CD14-positive monocyte (primary cell): ENCODE measurements at regions not wholly inside any gene's neighbourhood (a gene's known extent, or its start where the extent isn't known, plus 50 kb on each side); places are given as distances from the start of the nearest gene placed in this dataset.

Source experiments
- DNase-seq, 3 donors: peaks; one replicate each; pipeline ENCODE4 v3.0.0-alpha.2; 2011 to 2022
- H2AFZ ChIP-seq: 2 replicates; pipeline ENCODE4 v1.6.0; 2012; ENCODE audit warnings: mild to moderate bottlenecking, low read depth, low read length, inconsistent platforms; ENCODE audit not compliant: insufficient read depth, poor library complexity, severe bottlenecking
- H3K27ac ChIP-seq, 2 donors: 1 replicate in 1 of 2; 2 replicates in 1 of 2; pipeline ENCODE4 v1.5.1; 2012 to 2013; ENCODE audit warnings: low read length in 2 of 2, control low read depth in 1 of 2, inconsistent platforms in 1 of 2, low read depth in 1 of 2, mild to moderate bottlenecking in 1 of 2
- H3K27me3 ChIP-seq, 2 donors: one replicate each; pipeline versions ENCODE4 v1.6.0 to v1.6.1; 2011 to 2013; ENCODE audit warnings: low read length in 2 of 2; ENCODE audit not compliant: control insufficient read depth in 2 of 2, insufficient read depth in 2 of 2
- H3K36me3 ChIP-seq, 2 donors: replicated peaks in 1 of 2; 1 replicate in 1 of 2; 2 replicates in 1 of 2; pipeline versions ENCODE4 v1.5.1 to v1.6.1; 2012 to 2013; ENCODE audit warnings: low read length in 2 of 2, control low read depth in 1 of 2, inconsistent platforms in 1 of 2, mild to moderate bottlenecking in 1 of 2; ENCODE audit not compliant: insufficient read depth in 2 of 2, control insufficient read depth in 1 of 2
- H3K4me1 ChIP-seq, 2 donors: 1 replicate in 1 of 2; 2 replicates in 1 of 2; pipeline versions ENCODE4 v1.5.1 to v1.6.1; 2012 to 2013; ENCODE audit warnings: low read length in 2 of 2, control low read depth in 1 of 2, inconsistent platforms in 1 of 2, mild to moderate bottlenecking in 1 of 2, moderate library complexity in 1 of 2; ENCODE audit not compliant: insufficient read depth in 2 of 2, control insufficient read depth in 1 of 2
- H3K4me2 ChIP-seq: replicated peaks from 2 replicates; pipeline ENCODE3; 2012; ENCODE audit warnings: low read length, moderate library complexity, mild to moderate bottlenecking; ENCODE audit not compliant: poor library complexity, severe bottlenecking; ENCODE audit errors: extremely low read depth
- H3K4me3 ChIP-seq, 3 experiments: fragments of 200-600 bp in 1 of 3; sonication (generic) in 1 of 3; replicated peaks in 1 of 3; 1 replicate in 2 of 3; 2 replicates in 1 of 3; pipeline ENCODE4 v1.5.1; 2011 to 2013; ENCODE audit warnings: low read length in 3 of 3, mild to moderate bottlenecking in 3 of 3, control low read depth in 2 of 3, low read depth in 2 of 3, inconsistent platforms in 1 of 3, moderate library complexity in 1 of 3
- H3K79me2 ChIP-seq: 2 replicates; pipeline ENCODE4 v1.6.0; 2012; ENCODE audit warnings: mild to moderate bottlenecking, control low read depth, inconsistent platforms, low read length, moderate library complexity; ENCODE audit not compliant: insufficient read depth
- H3K9ac ChIP-seq: 2 replicates; pipeline ENCODE4 v1.6.0; 2017; ENCODE audit warnings: low read length, mild to moderate bottlenecking; ENCODE audit not compliant: insufficient read depth, poor library complexity, severe bottlenecking
- H3K9me3 ChIP-seq, 2 donors: replicated peaks in 1 of 2; 1 replicate in 1 of 2; 2 replicates in 1 of 2; pipeline versions ENCODE4 v1.5.1 to v1.6.1; 2012 to 2013; ENCODE audit warnings: low read length in 2 of 2, control low read depth in 1 of 2; ENCODE audit not compliant: control insufficient read depth in 1 of 2, insufficient read depth in 1 of 2
- H4K20me1 ChIP-seq: 2 replicates; pipeline ENCODE4 v1.6.0; 2012; ENCODE audit warnings: mild to moderate bottlenecking, low read length, control low read depth, moderate library complexity; ENCODE audit not compliant: insufficient read depth
- H3K27ac Mint-ChIP-seq, 7 donors: one replicate each; pipeline ENCODE4 v1.8.0; 2020; ENCODE audit warnings: mild to moderate bottlenecking in 7 of 7, mixed read lengths in 7 of 7, moderate library complexity in 6 of 7, inconsistent platforms in 2 of 7
- H3K27me3 Mint-ChIP-seq, 3 donors: one replicate each; pipeline ENCODE4 v1.8.0; 2021 to 2022; ENCODE audit warnings: low read depth in 3 of 3, mild to moderate bottlenecking in 3 of 3, mixed read lengths in 3 of 3, moderate library complexity in 3 of 3, inconsistent platforms in 1 of 3
- H3K36me3 Mint-ChIP-seq, 2 donors: one replicate each; pipeline ENCODE4 v1.8.0; 2020; ENCODE audit warnings: mixed read lengths in 2 of 2, inconsistent platforms in 1 of 2, mild to moderate bottlenecking in 1 of 2
- H3K4me1 Mint-ChIP-seq: one replicate; pipeline ENCODE4 v1.8.0; 2020; ENCODE audit warnings: mild to moderate bottlenecking, mixed read lengths
- H3K4me3 Mint-ChIP-seq, 2 donors: one replicate each; pipeline ENCODE4 v1.8.0; 2020; ENCODE audit warnings: mild to moderate bottlenecking in 2 of 2, mixed read lengths in 2 of 2, moderate library complexity in 1 of 2
- H3K9me3 Mint-ChIP-seq, 7 donors: one replicate each; pipeline ENCODE4 v1.8.0; 2020 to 2022; ENCODE audit warnings: mixed read lengths in 7 of 7, mild to moderate bottlenecking in 6 of 7, moderate library complexity in 6 of 7, inconsistent platforms in 2 of 7
- WGBS: methylation state at CpG from one replicate; pipeline ENCODE4 v1.1.5; 2013; ENCODE audit warnings: missing lambda C conversion rate; ENCODE audit not compliant: insufficient coverage; 5-methylcytosine and 5-hydroxymethylcytosine counted together
- intact Hi-C, 2 donors: fragments of 100-400 bp; cut with micrococcal nuclease; formaldehyde crosslinking; loops; one replicate each; pipeline versions ENCODE4 v1.15.0 to v1.15.1; 2023
- TF ChIP-seq, protein P1 (sequence below): fragments of 200-600 bp; IDR thresholded peaks from one replicate; pipeline ENCODE4 v1.8.0; 2022; ENCODE audit warnings: antibody characterized with exemption, mild to moderate bottlenecking

DNA sequence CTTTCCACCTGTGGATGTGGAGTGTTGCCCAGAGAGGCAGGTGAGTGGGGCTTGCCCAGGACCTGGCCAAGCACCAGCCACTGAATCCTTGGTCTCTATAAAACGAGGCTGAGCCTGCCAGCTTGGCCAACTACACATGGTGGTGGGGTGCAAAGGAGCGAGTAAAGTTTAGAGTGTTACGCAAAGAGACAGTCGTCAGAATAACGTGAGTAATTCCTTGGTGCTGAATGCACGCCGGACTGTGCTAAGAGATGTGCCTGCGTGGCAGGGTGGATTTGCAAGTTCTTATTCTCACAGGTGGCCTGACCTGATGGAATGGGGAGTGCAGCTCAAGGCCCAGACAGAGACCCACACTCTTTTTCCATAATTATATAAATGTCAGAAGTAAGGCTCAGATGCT, 88.6 kb upstream of the B3GAT1 start:
- Mint-ChIP-seq H3K4me1 (no peaks in the 10 kb centered on the region), H3K36me3 (no peaks in the 10 kb centered on the region), H3K4me3 (no peak overlapping the region), H3K27ac (no peak overlapping the region), H3K9me3 (peaks cover 6 to 13% (median 8%) of the 10 kb centered on the region in 7 donors), H3K27me3 (peaks cover 3 to 8% (median 4%) of the 10 kb centered on the region in 3 donors)
- WGBS: 36% methylated on average over 2 of the region's 8 CpGs
- intact Hi-C loops: no loop called here
- no peak overlapping the region for H3K27ac ChIP-seq
- no peaks in the 10 kb centered on the region for H3K79me2 ChIP-seq
- H3K9ac ChIP-seq: no peak overlapping the region
- H3K4me3 ChIP-seq: no peak overlapping the region
- no peak for DNase-seq
- H3K9me3 ChIP-seq: peaks cover 0 to 3% of the 10 kb centered on the region in 2 donors
- no peaks in the 10 kb centered on the region for H4K20me1 ChIP-seq
- no peaks in the 10 kb centered on the region for H3K4me1 ChIP-seq
- no peaks in the 10 kb centered on the region for H3K36me3 ChIP-seq
- no peak overlapping the region for H2AFZ ChIP-seq
- no peak overlapping the region for H3K4me2 ChIP-seq
- H3K27me3 ChIP-seq: no peaks in the 10 kb centered on the region
- TF ChIP-seq, protein P1, sequence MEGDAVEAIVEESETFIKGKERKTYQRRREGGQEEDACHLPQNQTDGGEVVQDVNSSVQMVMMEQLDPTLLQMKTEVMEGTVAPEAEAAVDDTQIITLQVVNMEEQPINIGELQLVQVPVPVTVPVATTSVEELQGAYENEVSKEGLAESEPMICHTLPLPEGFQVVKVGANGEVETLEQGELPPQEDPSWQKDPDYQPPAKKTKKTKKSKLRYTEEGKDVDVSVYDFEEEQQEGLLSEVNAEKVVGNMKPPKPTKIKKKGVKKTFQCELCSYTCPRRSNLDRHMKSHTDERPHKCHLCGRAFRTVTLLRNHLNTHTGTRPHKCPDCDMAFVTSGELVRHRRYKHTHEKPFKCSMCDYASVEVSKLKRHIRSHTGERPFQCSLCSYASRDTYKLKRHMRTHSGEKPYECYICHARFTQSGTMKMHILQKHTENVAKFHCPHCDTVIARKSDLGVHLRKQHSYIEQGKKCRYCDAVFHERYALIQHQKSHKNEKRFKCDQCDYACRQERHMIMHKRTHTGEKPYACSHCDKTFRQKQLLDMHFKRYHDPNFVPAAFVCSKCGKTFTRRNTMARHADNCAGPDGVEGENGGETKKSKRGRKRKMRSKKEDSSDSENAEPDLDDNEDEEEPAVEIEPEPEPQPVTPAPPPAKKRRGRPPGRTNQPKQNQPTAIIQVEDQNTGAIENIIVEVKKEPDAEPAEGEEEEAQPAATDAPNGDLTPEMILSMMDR: no peak

- H3K27me3 ChIP-seq: no peaks in the 10 kb centered on the region
- H3K79me2 ChIP-seq: no peaks in the 10 kb centered on the region
- TF ChIP-seq, protein P1: no peak
- no peaks in the 10 kb centered on the region for H4K20me1 ChIP-seq
- H3K27ac ChIP-seq: no peak overlapping the region
- H3K36me3 ChIP-seq: no peaks in the 10 kb centered on the region
- Mint-ChIP-seq H3K4me3 (no peak overlapping the region), H3K36me3 (no peaks in the 10 kb centered on the region), H3K27ac (no peak overlapping the region), H3K4me1 (no peaks in the 10 kb centered on the region), H3K9me3 (peaks cover 7 to 18% (median 8%) of the 10 kb centered on the region in 7 donors), H3K27me3 (peaks cover 3 to 8% (median 4%) of the 10 kb centered on the region in 3 donors)
- H3K4me3 ChIP-seq: no peak overlapping the region
- H3K4me2 ChIP-seq: no peak overlapping the region
- peaks cover 0 to 3% of the 10 kb centered on the region in 2 donors for H3K9me3 ChIP-seq
- WGBS: 84% methylated on average over 8 of the region's 8 CpGs
- DNase-seq: no peak
- H3K9ac ChIP-seq: no peak overlapping the region
- H3K4me1 ChIP-seq: no peaks in the 10 kb centered on the region
- H2AFZ ChIP-seq: no peak overlapping the region
- intact Hi-C loops: no loop called here
These were observed 87.9 kb upstream of the B3GAT1 start for GRCh38 chr11:134499990-134500389.
